Body of pancreas (tissue), 4 donors: ENCODE measurements at regions not wholly inside any gene's neighbourhood (a gene's known extent, or its start where the extent isn't known, plus 50 kb on each side); places are given as distances from the start of the nearest gene placed in this dataset.

ENCODE experiments used
- CTCF ChIP-seq, 7 experiments: fragments of 450-650 bp in 4 of 7; fragments of 200-600 bp in 3 of 7; sonication (generic) in 3 of 7; IDR thresholded peaks; one replicate each; pipeline ENCODE4 v1.5.1; 2016 to 2019; ENCODE audit warnings: antibody characterized with exemption in 7 of 7
- POLR2A ChIP-seq, 3 donors: fragments of 450-650 bp; IDR thresholded peaks; one replicate each; pipeline ENCODE4 v1.6.1; 2016; ENCODE audit warnings: antibody characterized with exemption in 3 of 3, mild to moderate bottlenecking in 2 of 3

GRCh38 chr6:103183831-103184411 lies 1675.8 kb downstream of the HACE1 start:
- TF ChIP-seq CTCF (IDR thresholded peaks at IDR 0.05) (no peak), POLR2A (IDR thresholded peaks at IDR 0.05) (no peak)
